A549 (cell line): ENCODE measurements at regions not wholly inside any gene's neighbourhood (a gene's known extent, or its start where the extent isn't known, plus 50 kb on each side); places are given as distances from the start of the nearest gene placed in this dataset.

Source experiments
- ATAC-seq, 2 experiments: fragments of 200-7000 bp in 1 of 2; fragments of >200 bp in 1 of 2; cut with Nextera tagmentation in 1 of 2; cut with Tn5 transposase in 1 of 2; 3 replicates each; pipeline versions ENCODE4 v1.8.0 to v1.9.1; 2018 to 2020; ENCODE audit warnings: mild to moderate bottlenecking in 1 of 2, moderate library complexity in 1 of 2
- CTCF ChIA-PET: fragments of 300-600 bp; sonication (Branson Sonifier 250); formaldehyde crosslinking; extraction: SDS; loops from one replicate; lab custom pipeline; 2021; ENCODE audit warnings: antibody characterized with exemption, inconsistent platforms; lab: Yijun Ruan, JAX
- POLR2A ChIA-PET: fragments of 350-600 bp; formaldehyde crosslinking; extraction: SDS; loops from one replicate; lab custom pipeline; 2021; ENCODE audit warnings: antibody characterized with exemption, inconsistent platforms; lab: Yijun Ruan, JAX
- DNase-seq, 2 experiments: peaks; one replicate each; pipeline versions ENCODE4 v3.0.0 to v3.0.0-alpha.2; 2011 to 2016; ENCODE audit warnings: low read depth in 1 of 2, low spot score in 1 of 2
- FAIRE-seq: peaks from 2 replicates; lab custom pipeline; 2011; peaks lifted over from hg19 to GRCh38; lab: Jason Lieb, UNC
- H3K27ac ChIP-seq, 2 experiments: fragments of >200 bp; sonication (Bioruptor Twin); formaldehyde crosslinking; 3 replicates each; pipeline ENCODE4 v1.5.1; 2016 to 2017
- H3K4me1 ChIP-seq: fragments of >200 bp; sonication (Bioruptor Twin); formaldehyde crosslinking; 3 replicates; pipeline ENCODE4 v1.6.1; 2016
- H3K4me2 ChIP-seq: fragments of >200 bp; sonication (Bioruptor Twin); formaldehyde crosslinking; 3 replicates; pipeline ENCODE4 v1.6.1; 2016
- H3K4me3 ChIP-seq: fragments of >200 bp; sonication (Bioruptor Twin); formaldehyde crosslinking; 3 replicates; pipeline ENCODE4 v1.5.1; 2016
- H3K9me3 ChIP-seq: fragments of >200 bp; sonication (Bioruptor Twin); formaldehyde crosslinking; 3 replicates; pipeline ENCODE4 v1.6.1; 2016
- BHLHE40 ChIP-seq: IDR thresholded peaks from 2 replicates; pipeline ENCODE4 v1.6.1; 2012; ENCODE audit warnings: low read depth, low read length, inconsistent platforms
- CTCF ChIP-seq: fragments of >200 bp; sonication (Bioruptor Twin); formaldehyde crosslinking; IDR thresholded peaks from 3 replicates; pipeline ENCODE4 v1.5.1; 2016
- FOSL2 ChIP-seq, 2 experiments: fragments of 450-650 bp in 1 of 2; fragments of >200 bp in 1 of 2; sonication (Bioruptor Twin) in 1 of 2; formaldehyde crosslinking; IDR thresholded peaks; 2 replicates each; pipeline versions ENCODE4 v1.5.0 to v1.6.1; 2016 to 2020; ENCODE audit warnings: mild to moderate bottlenecking in 1 of 2, moderate library complexity in 1 of 2
- HDAC2 ChIP-seq: fragments of 200-600 bp; sonication (generic); IDR thresholded peaks from 2 replicates; pipeline ENCODE4 v1.6.1; 2016
- HES2 ChIP-seq: fragments of >200 bp; sonication (Bioruptor Twin); formaldehyde crosslinking; IDR thresholded peaks from 2 replicates; pipeline ENCODE4 v1.6.1; 2016
- HOXB5 ChIP-seq: fragments of 250-450 bp; sonication (Bioruptor Pico); IDR thresholded peaks from 2 replicates; pipeline ENCODE4 v1.5.0; 2020; ENCODE audit warnings: mild to moderate bottlenecking, moderate library complexity
- KDM5A ChIP-seq: fragments of 200-600 bp; sonication (generic); IDR thresholded peaks from 2 replicates; pipeline ENCODE4 v1.6.1; 2016; ENCODE audit warnings: antibody characterized with exemption, mild to moderate bottlenecking
- RAD21 ChIP-seq, 2 experiments: fragments of >200 bp in 1 of 2; sonication (Bioruptor Twin) in 1 of 2; formaldehyde crosslinking in 1 of 2; IDR thresholded peaks in 1 of 2; conservative IDR thresholded peaks in 1 of 2; 2 replicates in 1 of 2; 3 replicates in 1 of 2; pipeline ENCODE4 v1.6.1; 2012 to 2018; ENCODE audit warnings: inconsistent platforms in 1 of 2
- SMC3 ChIP-seq: fragments of >200 bp; sonication (Bioruptor Twin); formaldehyde crosslinking; IDR thresholded peaks from 3 replicates; pipeline ENCODE4 v1.6.1; 2018; ENCODE audit warnings: inconsistent platforms
- TFCP2L1 ChIP-seq: fragments of 250-450 bp; sonication (Bioruptor Pico); IDR thresholded peaks from 2 replicates; pipeline ENCODE4 v1.5.0; 2021; ENCODE audit warnings: mild to moderate bottlenecking
- ZFP36 ChIP-seq: fragments of 450-650 bp; IDR thresholded peaks from 2 replicates; pipeline ENCODE4 v1.6.1; 2014; ENCODE audit warnings: borderline replicate concordance; ENCODE audit not compliant: partially characterized antibody
- WGBS: methylation state at CpG from one replicate; pipeline ENCODE4 v1.1.6; 2017; ENCODE audit errors: missing lambda C conversion rate; 5-methylcytosine and 5-hydroxymethylcytosine counted together
- TF ChIP-seq, protein P1 (sequence below): fragments of 200-600 bp; sonication (generic); IDR thresholded peaks from 2 replicates; pipeline ENCODE4 v1.6.1; 2016; ENCODE audit warnings: antibody characterized with exemption, mild to moderate bottlenecking, moderate library complexity
- TF ChIP-seq, protein P2 (sequence below): fragments of >200 bp; sonication (Bioruptor Twin); formaldehyde crosslinking; IDR thresholded peaks from 3 replicates; pipeline ENCODE4 v1.6.1; 2016
- TF ChIP-seq, protein P3 (sequence below): fragments of 250-450 bp; sonication (Bioruptor Pico); IDR thresholded peaks from 2 replicates; pipeline ENCODE4 v1.5.0; 2020; ENCODE audit warnings: low read depth, mild to moderate bottlenecking, moderate library complexity
- TF ChIP-seq, protein P4 (sequence below): fragments of 450-650 bp; IDR thresholded peaks from 2 replicates; pipeline ENCODE4 v1.6.1; 2014; ENCODE audit warnings: antibody characterized with exemption

DNA sequence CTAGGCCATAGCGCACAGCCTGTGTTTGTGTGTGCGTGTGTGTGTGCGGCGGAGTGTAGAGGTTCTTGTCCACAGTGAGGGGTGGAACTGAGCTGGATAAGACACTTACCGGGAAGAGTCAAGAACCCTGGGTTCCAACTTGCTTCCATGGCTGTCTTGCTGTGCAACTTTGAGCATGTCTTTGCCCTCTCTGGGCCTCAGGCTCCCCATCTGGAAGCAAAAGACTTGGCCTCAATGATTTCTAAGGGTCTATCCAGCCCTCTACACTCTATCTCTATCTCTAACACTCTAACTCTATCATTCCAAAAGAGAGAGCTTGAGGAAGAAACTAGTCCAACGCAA, 121.3 kb upstream of the PJA1 start:
- no peak for TF ChIP-seq HOXB5 (CRISPR knock-in tag)
- TF ChIP-seq ZFP36: peak; percentile 13
- ATAC-seq: peak in 1 of 2 experiments; percentile 13; a peak in 2 of 6 replicates
- DNase-seq: no peak
- Histone ChIP-seq H3K9me3 (no peaks in the 10 kb centered on the region), H3K4me2 (no peak overlapping the region; the same call in 2 of the 3 replicates), H3K4me1 (no peaks in the 10 kb centered on the region), H3K4me3 (no peak overlapping the region), H3K27ac (no peak overlapping the region)
- ChIA-PET POLR2A (no interaction called here), CTCF (interaction anchor here (0.6 to 14.2 kb wide), 5 partner anchors 9 to 464 kb away, joined by 3 to 91 read pairs (median 4); partner anchors contain the start of gene EFNB1)
- no peak for FAIRE-seq
- WGBS: 90% methylated on average over 4 of the region's 6 CpGs

DNA sequence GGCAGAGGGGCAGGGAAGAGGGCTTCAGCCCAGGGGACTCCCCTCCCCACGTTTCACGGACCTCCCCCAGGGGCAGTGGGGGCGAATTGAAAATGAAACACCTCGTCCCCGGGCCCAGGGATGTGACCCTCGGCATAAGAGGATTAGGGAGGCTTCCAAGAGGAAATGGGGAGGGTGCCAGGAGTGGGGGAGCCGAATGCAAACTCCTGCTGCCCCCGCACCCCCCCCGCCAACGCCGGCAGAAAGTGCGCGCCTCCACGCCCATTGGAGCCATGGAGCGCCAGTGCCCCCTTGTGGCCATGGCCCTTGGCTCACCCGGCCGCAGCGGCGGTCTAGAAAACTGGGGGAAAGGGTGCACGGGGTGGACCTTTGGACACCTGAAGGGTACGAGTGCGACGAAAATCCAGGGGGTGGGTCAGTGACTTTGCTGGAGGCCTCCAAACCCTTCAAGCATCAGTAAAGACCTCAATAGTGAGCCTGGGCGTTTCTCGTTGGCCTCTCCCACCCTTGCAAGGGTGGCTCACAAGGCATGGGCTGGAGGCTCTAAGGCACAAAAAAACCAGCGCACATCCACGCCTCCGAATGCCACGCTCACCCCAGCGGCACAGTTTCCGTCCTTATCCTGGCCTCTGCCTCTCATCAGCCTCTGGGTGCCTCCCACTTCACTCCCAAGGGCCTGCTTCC, 120.8 kb upstream of the PJA1 start:
- POLR2A ChIA-PET: no interaction called here
- Histone ChIP-seq H3K4me3 (peak overlapping the region; percentile 48), H3K4me2 (peak overlapping the region; percentile 84), H3K9me3 (no peaks in the 10 kb centered on the region), H3K4me1 (no peaks in the 10 kb centered on the region), H3K27ac (peak overlapping the region; percentile 60 to 82; a peak in 5 of 6 replicates)
- ATAC-seq (peak; percentile 74 to 92; a peak in 4 of 6 replicates), DNase-seq (peak; percentile 21 to 67), FAIRE-seq (no peak)
- CTCF ChIA-PET: interaction anchor here (0.6 to 14.2 kb wide), 10 partner anchors 9 to 465 kb away, joined by 3 to 91 read pairs (median 4); partner anchors contain the start of gene EFNB1
- TF ChIP-seq CTCF (peak; percentile 56), RAD21 (conservative IDR thresholded peaks at IDR 0.05 in 1 of 2, IDR thresholded peaks at IDR 0.05 in 1 of 2) (peak; percentile 81 to 87), SMC3 (peak; percentile 80), FOSL2 (IDR thresholded peaks at IDR 0.05) (no peak), FOSL2 (CRISPR knock-in tag; IDR thresholded peaks at IDR 0.05) (no peak)
- 2% methylated on average over 18 of the region's 31 CpGs for WGBS

DNA sequence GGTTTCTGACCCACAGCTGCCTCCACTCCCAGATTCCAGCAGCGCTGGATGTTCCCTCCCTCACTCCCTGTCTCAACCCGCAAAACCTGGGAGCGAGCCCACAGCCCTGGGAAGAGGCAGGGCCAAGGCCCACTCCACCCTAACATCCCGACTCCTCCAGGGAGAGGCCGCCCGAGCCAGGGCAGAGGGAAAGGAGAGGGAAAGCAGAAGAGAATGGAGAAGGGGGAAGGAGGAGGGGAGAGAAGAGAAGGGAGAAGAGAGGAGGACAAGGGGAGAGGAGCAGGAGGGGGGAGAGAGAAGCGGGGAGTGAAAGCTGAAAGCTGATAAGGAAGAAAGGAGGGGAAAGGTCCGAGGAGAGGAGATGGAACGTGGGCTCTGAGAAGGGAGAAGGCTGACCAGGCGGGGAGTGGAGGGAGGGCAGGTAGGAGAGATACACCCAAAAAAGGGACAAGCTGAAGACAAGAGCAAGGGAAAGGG, 120.2 kb upstream of the PJA1 start:
- no peaks in the 10 kb centered on the region for H3K4me1 ChIP-seq
- CTCF ChIA-PET: interaction anchor here (0.7 to 14.2 kb wide), 8 partner anchors 18 to 465 kb away, joined by 3 to 91 read pairs (median 4); partner anchors contain the start of gene EFNB1
- H3K4me2 ChIP-seq: peak overlapping the region; percentile 84
- H3K27ac ChIP-seq: peak overlapping the region; percentile 60 to 82; a peak in 5 of 6 replicates
- ATAC-seq (peak in 1 of 2 experiments; percentile 30; a peak in 3 of 6 replicates), DNase-seq (no peak)
- TF ChIP-seq HDAC2 (no peak), BHLHE40 (no peak), HES2 (no peak), CTCF (no peak), KDM5A (no peak), TFCP2L1 (CRISPR knock-in tag) (no peak)
- TF ChIP-seq, protein P1, sequence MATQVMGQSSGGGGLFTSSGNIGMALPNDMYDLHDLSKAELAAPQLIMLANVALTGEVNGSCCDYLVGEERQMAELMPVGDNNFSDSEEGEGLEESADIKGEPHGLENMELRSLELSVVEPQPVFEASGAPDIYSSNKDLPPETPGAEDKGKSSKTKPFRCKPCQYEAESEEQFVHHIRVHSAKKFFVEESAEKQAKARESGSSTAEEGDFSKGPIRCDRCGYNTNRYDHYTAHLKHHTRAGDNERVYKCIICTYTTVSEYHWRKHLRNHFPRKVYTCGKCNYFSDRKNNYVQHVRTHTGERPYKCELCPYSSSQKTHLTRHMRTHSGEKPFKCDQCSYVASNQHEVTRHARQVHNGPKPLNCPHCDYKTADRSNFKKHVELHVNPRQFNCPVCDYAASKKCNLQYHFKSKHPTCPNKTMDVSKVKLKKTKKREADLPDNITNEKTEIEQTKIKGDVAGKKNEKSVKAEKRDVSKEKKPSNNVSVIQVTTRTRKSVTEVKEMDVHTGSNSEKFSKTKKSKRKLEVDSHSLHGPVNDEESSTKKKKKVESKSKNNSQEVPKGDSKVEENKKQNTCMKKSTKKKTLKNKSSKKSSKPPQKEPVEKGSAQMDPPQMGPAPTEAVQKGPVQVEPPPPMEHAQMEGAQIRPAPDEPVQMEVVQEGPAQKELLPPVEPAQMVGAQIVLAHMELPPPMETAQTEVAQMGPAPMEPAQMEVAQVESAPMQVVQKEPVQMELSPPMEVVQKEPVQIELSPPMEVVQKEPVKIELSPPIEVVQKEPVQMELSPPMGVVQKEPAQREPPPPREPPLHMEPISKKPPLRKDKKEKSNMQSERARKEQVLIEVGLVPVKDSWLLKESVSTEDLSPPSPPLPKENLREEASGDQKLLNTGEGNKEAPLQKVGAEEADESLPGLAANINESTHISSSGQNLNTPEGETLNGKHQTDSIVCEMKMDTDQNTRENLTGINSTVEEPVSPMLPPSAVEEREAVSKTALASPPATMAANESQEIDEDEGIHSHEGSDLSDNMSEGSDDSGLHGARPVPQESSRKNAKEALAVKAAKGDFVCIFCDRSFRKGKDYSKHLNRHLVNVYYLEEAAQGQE: no peak
- TF ChIP-seq, protein P2, sequence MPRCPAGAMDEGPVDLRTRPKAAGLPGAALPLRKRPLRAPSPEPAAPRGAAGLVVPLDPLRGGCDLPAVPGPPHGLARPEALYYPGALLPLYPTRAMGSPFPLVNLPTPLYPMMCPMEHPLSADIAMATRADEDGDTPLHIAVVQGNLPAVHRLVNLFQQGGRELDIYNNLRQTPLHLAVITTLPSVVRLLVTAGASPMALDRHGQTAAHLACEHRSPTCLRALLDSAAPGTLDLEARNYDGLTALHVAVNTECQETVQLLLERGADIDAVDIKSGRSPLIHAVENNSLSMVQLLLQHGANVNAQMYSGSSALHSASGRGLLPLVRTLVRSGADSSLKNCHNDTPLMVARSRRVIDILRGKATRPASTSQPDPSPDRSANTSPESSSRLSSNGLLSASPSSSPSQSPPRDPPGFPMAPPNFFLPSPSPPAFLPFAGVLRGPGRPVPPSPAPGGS: no peak
- TF ChIP-seq, protein P3, sequence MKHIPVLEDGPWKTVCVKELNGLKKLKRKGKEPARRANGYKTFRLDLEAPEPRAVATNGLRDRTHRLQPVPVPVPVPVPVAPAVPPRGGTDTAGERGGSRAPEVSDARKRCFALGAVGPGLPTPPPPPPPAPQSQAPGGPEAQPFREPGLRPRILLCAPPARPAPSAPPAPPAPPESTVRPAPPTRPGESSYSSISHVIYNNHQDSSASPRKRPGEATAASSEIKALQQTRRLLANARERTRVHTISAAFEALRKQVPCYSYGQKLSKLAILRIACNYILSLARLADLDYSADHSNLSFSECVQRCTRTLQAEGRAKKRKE (CRISPR knock-in tag): no peak
- TF ChIP-seq, protein P4, sequence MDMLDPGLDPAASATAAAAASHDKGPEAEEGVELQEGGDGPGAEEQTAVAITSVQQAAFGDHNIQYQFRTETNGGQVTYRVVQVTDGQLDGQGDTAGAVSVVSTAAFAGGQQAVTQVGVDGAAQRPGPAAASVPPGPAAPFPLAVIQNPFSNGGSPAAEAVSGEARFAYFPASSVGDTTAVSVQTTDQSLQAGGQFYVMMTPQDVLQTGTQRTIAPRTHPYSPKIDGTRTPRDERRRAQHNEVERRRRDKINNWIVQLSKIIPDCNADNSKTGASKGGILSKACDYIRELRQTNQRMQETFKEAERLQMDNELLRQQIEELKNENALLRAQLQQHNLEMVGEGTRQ: no peak
- TF ChIP-seq, all 56 proteins: peak for 0
- 50% methylated on average over 5 of the region's 10 CpGs for WGBS
- peak overlapping the region; percentile 48 for H3K4me3 ChIP-seq
- no peak for FAIRE-seq
- H3K9me3 ChIP-seq: no peaks in the 10 kb centered on the region
- POLR2A ChIA-PET: interaction anchor here (1.2 kb wide), 1 partner anchor 457 kb away, joined by 3 read pairs; the partner anchor contains the start of gene EFNB1
